GM23248 (cell line): ENCODE measurements at regions not wholly inside any gene's neighbourhood (a gene's known extent, or its start where the extent isn't known, plus 50 kb on each side); places are given as distances from the start of the nearest gene placed in this dataset.

ENCODE experiments used
- EZH2 ChIP-seq: fragments of 200-600 bp; sonication (generic); IDR thresholded peaks from 2 replicates; pipeline ENCODE4 v1.6.1; 2018; ENCODE audit warnings: antibody characterized with exemption, mild to moderate bottlenecking; ENCODE audit not compliant: insufficient read depth, poor library complexity, severe bottlenecking
- EZH2phosphoT487 ChIP-seq: fragments of 200-600 bp; sonication (generic); IDR thresholded peaks from 2 replicates; pipeline ENCODE4 v1.6.1; 2018; ENCODE audit warnings: antibody characterized with exemption, moderate library complexity, mild to moderate bottlenecking, low read depth; ENCODE audit not compliant: insufficient read depth

GRCh38 chr4:53886090-53886489, 178.3 kb downstream of the CHIC2 start:
- TF ChIP-seq EZH2, result no peak
- no peak for TF ChIP-seq EZH2phosphoT487
